WI38 (cell line): ENCODE measurements at regions not wholly inside any gene's neighbourhood (a gene's known extent, or its start where the extent isn't known, plus 50 kb on each side); places are given as distances from the start of the nearest gene placed in this dataset.

Experiments used
- H3K4me3 ChIP-seq: 2 replicates; pipeline ENCODE4 v1.5.1; 2011; ENCODE audit warnings: low read depth, mild to moderate bottlenecking, control low read depth, low read length
- TF ChIP-seq, protein P1 (sequence below): IDR thresholded peaks from 2 replicates; pipeline ENCODE4 v1.5.1; 2012; ENCODE audit warnings: low read depth, mild to moderate bottlenecking, control low read depth, low read length

DNA sequence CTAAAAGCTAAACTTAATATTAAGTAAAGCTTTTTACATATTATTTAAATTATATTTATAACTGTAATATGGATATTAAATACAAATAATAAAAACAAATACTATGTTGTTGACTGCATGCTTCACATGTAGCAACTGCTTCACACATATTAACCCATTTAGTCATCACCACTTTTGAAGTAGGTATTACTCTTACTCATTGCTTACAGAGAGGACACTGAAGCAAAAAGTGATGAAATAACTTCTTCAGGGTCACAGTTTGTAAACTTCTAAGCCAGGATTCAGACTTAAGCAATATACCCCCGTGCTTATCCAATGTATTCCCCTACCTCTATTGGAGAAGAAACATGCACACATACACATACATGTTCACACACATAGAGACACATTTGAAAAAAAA lies 166.6 kb downstream of the DKK2 start:
- H3K4me3 ChIP-seq: no peak overlapping the region
- TF ChIP-seq, protein P1, sequence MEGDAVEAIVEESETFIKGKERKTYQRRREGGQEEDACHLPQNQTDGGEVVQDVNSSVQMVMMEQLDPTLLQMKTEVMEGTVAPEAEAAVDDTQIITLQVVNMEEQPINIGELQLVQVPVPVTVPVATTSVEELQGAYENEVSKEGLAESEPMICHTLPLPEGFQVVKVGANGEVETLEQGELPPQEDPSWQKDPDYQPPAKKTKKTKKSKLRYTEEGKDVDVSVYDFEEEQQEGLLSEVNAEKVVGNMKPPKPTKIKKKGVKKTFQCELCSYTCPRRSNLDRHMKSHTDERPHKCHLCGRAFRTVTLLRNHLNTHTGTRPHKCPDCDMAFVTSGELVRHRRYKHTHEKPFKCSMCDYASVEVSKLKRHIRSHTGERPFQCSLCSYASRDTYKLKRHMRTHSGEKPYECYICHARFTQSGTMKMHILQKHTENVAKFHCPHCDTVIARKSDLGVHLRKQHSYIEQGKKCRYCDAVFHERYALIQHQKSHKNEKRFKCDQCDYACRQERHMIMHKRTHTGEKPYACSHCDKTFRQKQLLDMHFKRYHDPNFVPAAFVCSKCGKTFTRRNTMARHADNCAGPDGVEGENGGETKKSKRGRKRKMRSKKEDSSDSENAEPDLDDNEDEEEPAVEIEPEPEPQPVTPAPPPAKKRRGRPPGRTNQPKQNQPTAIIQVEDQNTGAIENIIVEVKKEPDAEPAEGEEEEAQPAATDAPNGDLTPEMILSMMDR: no peak

DNA sequence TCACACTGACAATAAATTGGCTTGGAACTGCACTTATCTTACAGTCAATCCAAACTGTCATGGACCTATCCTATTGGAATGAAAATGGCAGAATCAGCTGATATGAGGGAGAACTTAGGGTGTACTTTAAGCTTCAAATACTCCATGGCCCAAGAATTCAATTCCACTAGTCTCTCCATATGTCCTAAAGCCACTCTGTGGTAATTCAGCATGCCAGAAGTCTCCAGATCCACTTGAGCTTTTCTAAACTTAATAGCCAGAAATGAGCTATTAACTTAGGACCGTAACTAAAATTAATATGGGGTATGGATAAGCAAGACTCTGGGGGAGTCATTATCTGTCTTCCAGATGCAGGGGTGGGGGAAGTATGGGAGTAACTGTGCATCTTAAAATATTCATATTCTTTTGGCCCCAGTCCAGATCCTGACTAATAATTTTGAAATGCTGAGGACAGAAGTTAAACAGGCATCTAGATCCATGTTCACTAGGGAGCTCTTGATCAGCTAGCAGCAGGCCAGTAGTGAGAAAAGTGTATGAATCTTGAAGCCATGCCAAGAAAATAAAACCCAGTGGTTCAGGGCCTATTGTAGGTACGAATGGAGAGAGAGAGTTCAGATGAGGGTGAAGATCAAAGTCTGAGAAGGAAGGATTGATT lies 167.6 kb downstream of the DKK2 start:
- TF ChIP-seq, protein P1: no peak
- H3K4me3 ChIP-seq: no peak overlapping the region

DNA sequence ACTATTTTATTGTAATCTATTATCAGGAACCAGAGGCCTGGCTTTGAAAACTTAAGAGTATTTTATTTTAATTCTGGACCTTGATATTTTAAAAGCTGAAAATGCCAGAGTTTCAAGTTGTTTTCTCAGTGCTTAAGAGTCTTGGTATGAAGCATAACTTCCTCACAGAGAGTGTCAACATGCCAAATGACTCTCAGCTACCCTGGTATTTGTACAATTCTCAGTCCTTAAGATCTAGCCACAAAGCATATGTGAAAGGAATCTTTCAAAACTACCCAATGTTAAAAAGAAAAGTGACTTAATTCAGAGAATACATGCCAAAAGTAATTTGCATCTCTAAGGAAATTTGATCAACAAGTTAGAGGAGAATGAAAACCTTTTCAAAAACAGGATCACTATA lies 171.9 kb downstream of the DKK2 start:
- TF ChIP-seq, protein P1: no peak
- no peak overlapping the region for H3K4me3 ChIP-seq

DNA sequence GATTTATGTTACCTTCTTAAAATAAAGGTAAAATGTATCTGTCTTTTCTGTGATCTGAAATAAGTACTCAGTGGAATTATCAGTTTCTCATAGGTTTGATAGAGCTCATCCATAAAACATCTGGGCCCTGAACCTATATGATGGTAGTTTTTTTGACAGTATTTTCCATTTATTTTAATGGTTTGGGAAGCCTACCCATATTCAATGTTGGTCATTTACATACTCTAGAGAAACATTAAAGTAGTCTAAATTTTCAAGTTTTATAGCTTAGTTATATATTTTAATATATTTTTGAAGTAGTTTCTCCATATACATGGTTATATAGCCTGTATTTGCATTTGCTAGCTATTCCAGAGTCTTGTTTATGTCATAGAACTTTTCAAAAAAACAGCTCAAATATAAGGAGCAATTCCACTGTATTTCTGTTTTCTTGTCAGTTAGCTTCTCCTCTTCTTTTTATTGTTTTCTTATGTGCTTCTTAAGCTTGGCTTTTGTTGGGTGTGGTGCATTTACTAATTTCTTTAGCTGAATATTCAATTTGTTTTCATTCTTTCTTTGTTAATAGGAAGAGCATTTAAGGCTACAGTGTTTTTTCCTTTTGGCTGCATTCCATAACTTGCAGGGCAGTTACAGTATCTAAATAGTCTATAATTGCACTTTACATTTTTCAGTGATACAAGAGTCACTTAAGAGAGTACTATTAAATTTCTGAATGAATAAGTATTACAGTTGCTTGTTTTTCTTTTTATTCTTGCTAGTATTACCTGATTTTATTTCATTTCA lies 181.4 kb downstream of the DKK2 start:
- no peak overlapping the region for H3K4me3 ChIP-seq
- TF ChIP-seq, protein P1: no peak

DNA sequence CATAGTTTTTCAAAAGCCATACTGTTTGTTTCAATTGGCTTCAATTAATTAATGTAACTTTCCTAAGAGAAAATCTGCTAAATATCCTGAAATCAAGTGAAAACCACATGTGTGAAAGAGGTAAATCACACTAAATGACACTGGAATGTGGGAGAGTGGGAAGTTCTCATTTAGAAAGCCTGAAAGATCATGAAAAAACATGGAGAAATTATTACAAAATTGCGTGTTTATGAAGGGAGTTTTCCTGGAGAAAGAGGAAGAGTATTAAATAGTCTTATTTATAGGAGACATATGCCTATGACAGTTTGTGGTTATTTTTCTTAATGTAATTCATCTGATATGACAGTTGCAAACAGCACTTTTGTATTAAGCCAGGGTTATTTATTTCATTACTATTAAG lies 183.7 kb downstream of the DKK2 start:
- H3K4me3 ChIP-seq: no peak overlapping the region
- TF ChIP-seq, protein P1: no peak

DNA sequence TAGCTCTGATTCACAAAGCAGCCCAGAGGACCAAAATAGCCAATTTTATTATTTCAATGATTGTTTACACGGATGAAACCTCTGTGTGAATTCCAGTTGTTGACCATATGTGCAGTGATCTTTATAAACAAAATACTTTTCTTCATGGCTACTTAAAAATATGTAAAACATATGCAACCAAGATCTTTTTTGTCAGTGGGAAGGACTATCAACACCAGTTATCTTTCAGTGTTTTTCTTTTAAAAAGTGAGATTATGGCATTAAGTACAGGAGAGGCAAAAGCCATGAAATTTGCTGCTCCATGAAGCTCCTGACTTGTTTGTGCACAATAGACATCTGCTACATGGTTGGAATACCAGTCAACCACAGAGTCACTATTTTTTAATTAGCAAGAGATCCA lies 184.4 kb downstream of the DKK2 start:
- H3K4me3 ChIP-seq: no peak overlapping the region
- TF ChIP-seq, protein P1: no peak

DNA sequence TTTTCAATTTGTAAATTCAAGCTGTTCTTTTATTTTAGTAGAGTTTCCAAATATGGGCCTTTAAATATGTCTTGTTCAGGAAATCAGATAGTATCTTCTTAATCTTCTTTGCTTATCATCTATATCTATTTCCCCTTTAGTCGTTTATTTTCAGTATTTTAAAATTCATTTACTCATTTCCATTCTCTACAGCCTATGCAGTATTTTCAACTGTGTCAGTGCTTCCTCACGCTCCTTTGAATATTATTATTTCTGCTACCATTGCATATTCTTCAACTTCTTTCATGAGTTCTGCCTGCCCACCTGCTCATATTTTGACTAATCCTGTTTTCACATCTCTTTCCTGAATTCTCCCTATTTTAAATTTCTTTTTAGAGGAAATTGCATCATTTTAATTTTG lies 185.4 kb downstream of the DKK2 start:
- H3K4me3 ChIP-seq: no peak overlapping the region
- TF ChIP-seq, protein P1: no peak
